HCT116 (cell line): ENCODE measurements at regions not wholly inside any gene's neighbourhood (a gene's known extent, or its start where the extent isn't known, plus 50 kb on each side); places are given as distances from the start of the nearest gene placed in this dataset.

Source experiments
- ATAC-seq: fragments of 200-7000 bp; cut with Tn5 transposase; 2 replicates; pipeline ENCODE4 v1.9.1; 2020; ENCODE audit warnings: mild to moderate bottlenecking, moderate library complexity
- BruUV-seq: library from RNA; stranded (reverse); fragments of 400-500 nt; replicated peaks from 2 replicates; lab custom pipeline; 2021; lab: Mats Ljungman, UMichigan
- CTCF ChIA-PET: fragments of 300-600 bp; sonication (Branson Sonifier 250); formaldehyde crosslinking; loops from one replicate; lab custom pipeline; 2021; ENCODE audit warnings: antibody characterized with exemption; lab: Charles Lee
- POLR2A ChIA-PET: fragments of 300-600, 350-600 bp; sonication (Branson Sonifier 250); formaldehyde crosslinking; loops from one replicate; lab custom pipeline; 2021; ENCODE audit warnings: antibody characterized with exemption; lab: Charles Lee
- RAD21 ChIA-PET, 2 experiments: fragments of 300-600 bp; sonication (Branson Sonifier 250); formaldehyde crosslinking; loops; one replicate each; lab custom pipeline; 2023; ENCODE audit warnings: low total read pairs in 2 of 2; ENCODE audit not compliant: uncharacterized antibody in 2 of 2, unreplicated experiment in 2 of 2, low non-redundant PET in 1 of 2; lab: Charles Lee
- DNase-seq: peaks from one replicate; pipeline ENCODE4 v3.0.0-alpha.2; 2010; ENCODE audit warnings: low read depth, low spot score
- H2AFZ ChIP-seq: fragments of 200-600 bp; shearing (Covaris generic), sonication (generic); 2 replicates; pipeline ENCODE4 v1.6.1; 2017; ENCODE audit warnings: low read depth, mixed run types, mixed read lengths, antibody characterized with exemption, low read length; ENCODE audit not compliant: poor library complexity, severe bottlenecking
- H3K27ac ChIP-seq: 2 replicates; pipeline ENCODE4 v1.5.1; 2012; ENCODE audit warnings: low read depth, low read length
- H3K27me3 ChIP-seq: fragments of 200-600 bp; sonication (generic); 2 replicates; pipeline ENCODE4 v1.6.1; 2016; ENCODE audit warnings: mixed run types, low read length, mixed read lengths; ENCODE audit not compliant: insufficient read depth
- H3K36me3 ChIP-seq, 2 experiments: fragments of 200-500 bp in 1 of 2; fragments of 200-600 bp in 1 of 2; sonication (Bioruptor generic) in 1 of 2; sonication (generic) in 1 of 2; 2 replicates each; pipeline versions ENCODE4 v1.5.1 to v1.6.1; 2014 to 2016; ENCODE audit warnings: low read length in 2 of 2, inconsistent platforms in 1 of 2, mixed read lengths in 1 of 2, mixed run types in 1 of 2; ENCODE audit not compliant: insufficient read depth in 2 of 2, control insufficient read depth in 1 of 2
- H3K4me1 ChIP-seq, 2 experiments: fragments of 200-600 bp in 1 of 2; sonication (generic) in 1 of 2; 2 replicates each; pipeline versions ENCODE4 v1.5.1 to v1.6.1; 2012 to 2017; ENCODE audit warnings: low read length in 2 of 2, inconsistent platforms in 1 of 2, mild to moderate bottlenecking in 1 of 2, mixed read lengths in 1 of 2, mixed run types in 1 of 2, moderate library complexity in 1 of 2; ENCODE audit not compliant: insufficient read depth in 2 of 2, control insufficient read depth in 1 of 2
- H3K4me2 ChIP-seq: fragments of 200-600 bp; sonication (generic); 2 replicates; pipeline ENCODE4 v1.6.1; 2017; ENCODE audit warnings: mixed run types, low read length, mixed read lengths
- H3K4me3 ChIP-seq, 2 experiments: fragments of 200-600 bp in 1 of 2; sonication (generic) in 1 of 2; replicated peaks in 1 of 2; 2 replicates each; pipeline ENCODE4 v1.5.1; 2011 to 2016; ENCODE audit warnings: low read length in 2 of 2, control low read depth in 1 of 2, low read depth in 1 of 2, mild to moderate bottlenecking in 1 of 2, mixed read lengths in 1 of 2, mixed run types in 1 of 2
- H3K79me2 ChIP-seq: fragments of 200-600 bp; sonication (generic); 2 replicates; pipeline ENCODE4 v1.6.1; 2017; ENCODE audit warnings: mild to moderate bottlenecking, mixed run types, low read length, moderate library complexity, mixed read lengths; ENCODE audit not compliant: insufficient read depth
- H3K9ac ChIP-seq: fragments of 200-600 bp; sonication (generic); 2 replicates; pipeline ENCODE4 v1.6.1; 2016; ENCODE audit warnings: low read length, mixed read lengths
- H3K9me2 ChIP-seq: fragments of 200-600 bp; sonication (generic), shearing (Covaris generic); 2 replicates; pipeline ENCODE4 v1.6.1; 2017; ENCODE audit warnings: mixed run types, mild to moderate bottlenecking, moderate library complexity; ENCODE audit not compliant: insufficient read depth
- H3K9me3 ChIP-seq, 2 experiments: fragments of 200-500 bp in 1 of 2; fragments of 200-600 bp in 1 of 2; sonication (Bioruptor generic) in 1 of 2; sonication (generic) in 1 of 2; 2 replicates each; pipeline ENCODE4 v1.6.1; 2014 to 2017; ENCODE audit warnings: low read length in 2 of 2, mixed read lengths in 2 of 2, inconsistent platforms in 1 of 2, low read depth in 1 of 2, mild to moderate bottlenecking in 1 of 2, mixed run types in 1 of 2, moderate library complexity in 1 of 2; ENCODE audit not compliant: control insufficient read depth in 1 of 2, insufficient read depth in 1 of 2
- H4K20me1 ChIP-seq: fragments of 200-600 bp; sonication (generic), shearing (Covaris generic); 2 replicates; pipeline ENCODE4 v1.6.1; 2017; ENCODE audit warnings: mixed run types, mild to moderate bottlenecking, moderate library complexity; ENCODE audit not compliant: insufficient read depth
- CBX3 ChIP-seq: IDR thresholded peaks from 2 replicates; pipeline ENCODE4 v1.6.1; 2012; ENCODE audit warnings: low read depth
- CEBPB ChIP-seq: IDR thresholded peaks from 2 replicates; pipeline ENCODE4 v1.6.1; 2012; ENCODE audit warnings: low read depth
- EGR1 ChIP-seq: IDR thresholded peaks from 2 replicates; pipeline ENCODE4 v1.6.1; 2012; ENCODE audit warnings: low read depth
- ELF1 ChIP-seq: IDR thresholded peaks from 2 replicates; pipeline ENCODE4 v1.6.1; 2012; ENCODE audit warnings: low read depth, borderline replicate concordance
- FOSL1 ChIP-seq: IDR thresholded peaks from 2 replicates; pipeline ENCODE4 v1.6.1; 2012; ENCODE audit warnings: low read depth
- JUND ChIP-seq: IDR thresholded peaks from 2 replicates; pipeline ENCODE4 v1.6.1; 2012
- POLR2AphosphoS5 ChIP-seq: IDR thresholded peaks from 2 replicates; pipeline ENCODE4 v1.6.1; 2011; ENCODE audit warnings: mild to moderate bottlenecking, low read depth, low read length, moderate library complexity
- SIN3A ChIP-seq: IDR thresholded peaks from 2 replicates; pipeline ENCODE4 v1.6.1; 2012; ENCODE audit warnings: low read depth
- SP1 ChIP-seq: IDR thresholded peaks from 2 replicates; pipeline ENCODE4 v1.6.1; 2012; ENCODE audit warnings: low read depth
- SRF ChIP-seq: IDR thresholded peaks from 2 replicates; pipeline ENCODE4 v1.6.1; 2012; ENCODE audit warnings: low read depth
- ZFX ChIP-seq: fragments of 450-650 bp; IDR thresholded peaks from 2 replicates; pipeline ENCODE4 v1.6.1; 2017
- ZNF274 ChIP-seq: fragments of 200-500 bp; sonication (Bioruptor generic); IDR thresholded peaks from 2 replicates; pipeline ENCODE4 v1.6.1; 2014; ENCODE audit warnings: mild to moderate bottlenecking, low read depth, low read length, inconsistent platforms
- intact Hi-C: fragments of 100-400 bp; cut with micrococcal nuclease; formaldehyde crosslinking; loops from 2 replicates; pipeline ENCODE4 v1.10.0; 2022
- TF ChIP-seq, protein P1 (sequence below): IDR thresholded peaks from 2 replicates; pipeline ENCODE4 v1.6.1; 2012; ENCODE audit warnings: low read depth
- TF ChIP-seq, protein P2 (sequence below): IDR thresholded peaks from 2 replicates; pipeline ENCODE4 v1.6.1; 2012

DNA sequence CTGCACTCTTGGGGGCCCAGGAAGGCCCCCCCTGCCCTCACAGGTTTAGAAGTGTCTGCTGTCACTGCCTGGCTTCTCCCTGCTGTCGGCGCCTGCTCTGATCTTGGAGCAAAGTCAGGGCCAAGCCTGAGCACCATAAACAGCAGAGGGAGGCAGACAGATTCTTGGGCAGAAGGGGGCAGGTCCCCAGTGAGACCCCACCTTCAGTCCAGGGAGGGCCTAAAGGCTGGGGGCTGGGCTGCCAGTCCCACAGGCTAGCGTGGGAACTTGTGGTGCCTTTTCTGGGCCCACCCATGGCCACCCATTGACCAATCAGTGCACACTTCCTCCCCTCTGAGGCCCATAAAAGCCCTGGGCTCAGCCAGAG lies 124.0 kb downstream of the OLFM1 start:
- intact Hi-C loops: loop anchor here (10.0 kb wide), 1 partner anchor 63 kb away; no protein-coding TSS in a partner anchor
- H2AFZ ChIP-seq: no peak overlapping the region
- TF ChIP-seq SP1 (no peak), POLR2AphosphoS5 (no peak), CBX3 (no peak), SIN3A (no peak), ZNF274 (no peak), FOSL1 (no peak), EGR1 (no peak), ZFX (no peak), CEBPB (no peak), SRF (no peak), ELF1 (no peak), JUND (no peak)
- TF ChIP-seq, protein P1, sequence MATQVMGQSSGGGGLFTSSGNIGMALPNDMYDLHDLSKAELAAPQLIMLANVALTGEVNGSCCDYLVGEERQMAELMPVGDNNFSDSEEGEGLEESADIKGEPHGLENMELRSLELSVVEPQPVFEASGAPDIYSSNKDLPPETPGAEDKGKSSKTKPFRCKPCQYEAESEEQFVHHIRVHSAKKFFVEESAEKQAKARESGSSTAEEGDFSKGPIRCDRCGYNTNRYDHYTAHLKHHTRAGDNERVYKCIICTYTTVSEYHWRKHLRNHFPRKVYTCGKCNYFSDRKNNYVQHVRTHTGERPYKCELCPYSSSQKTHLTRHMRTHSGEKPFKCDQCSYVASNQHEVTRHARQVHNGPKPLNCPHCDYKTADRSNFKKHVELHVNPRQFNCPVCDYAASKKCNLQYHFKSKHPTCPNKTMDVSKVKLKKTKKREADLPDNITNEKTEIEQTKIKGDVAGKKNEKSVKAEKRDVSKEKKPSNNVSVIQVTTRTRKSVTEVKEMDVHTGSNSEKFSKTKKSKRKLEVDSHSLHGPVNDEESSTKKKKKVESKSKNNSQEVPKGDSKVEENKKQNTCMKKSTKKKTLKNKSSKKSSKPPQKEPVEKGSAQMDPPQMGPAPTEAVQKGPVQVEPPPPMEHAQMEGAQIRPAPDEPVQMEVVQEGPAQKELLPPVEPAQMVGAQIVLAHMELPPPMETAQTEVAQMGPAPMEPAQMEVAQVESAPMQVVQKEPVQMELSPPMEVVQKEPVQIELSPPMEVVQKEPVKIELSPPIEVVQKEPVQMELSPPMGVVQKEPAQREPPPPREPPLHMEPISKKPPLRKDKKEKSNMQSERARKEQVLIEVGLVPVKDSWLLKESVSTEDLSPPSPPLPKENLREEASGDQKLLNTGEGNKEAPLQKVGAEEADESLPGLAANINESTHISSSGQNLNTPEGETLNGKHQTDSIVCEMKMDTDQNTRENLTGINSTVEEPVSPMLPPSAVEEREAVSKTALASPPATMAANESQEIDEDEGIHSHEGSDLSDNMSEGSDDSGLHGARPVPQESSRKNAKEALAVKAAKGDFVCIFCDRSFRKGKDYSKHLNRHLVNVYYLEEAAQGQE: no peak
- TF ChIP-seq, protein P2, sequence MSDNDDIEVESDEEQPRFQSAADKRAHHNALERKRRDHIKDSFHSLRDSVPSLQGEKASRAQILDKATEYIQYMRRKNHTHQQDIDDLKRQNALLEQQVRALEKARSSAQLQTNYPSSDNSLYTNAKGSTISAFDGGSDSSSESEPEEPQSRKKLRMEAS: no peak
- no peak overlapping the region for H3K4me2 ChIP-seq
- no peak overlapping the region for H3K4me3 ChIP-seq
- H3K27me3 ChIP-seq: peaks cover 5% of the 10 kb centered on the region; the same call in 1 of the 2 replicates
- RAD21 ChIA-PET: no interaction called here
- POLR2A ChIA-PET: no interaction called here
- no peaks in the 10 kb centered on the region for H4K20me1 ChIP-seq
- DNase-seq (no peak), ATAC-seq (no peak)
- H3K36me3 ChIP-seq: no peaks in the 10 kb centered on the region
- H3K9me3 ChIP-seq: peaks cover 0 to 11% of the 10 kb centered on the region in 2 experiments; a peak in 2 of 4 replicates
- H3K4me1 ChIP-seq: no peaks in the 10 kb centered on the region
- H3K9ac ChIP-seq: no peak overlapping the region
- H3K27ac ChIP-seq: no peak overlapping the region
- H3K9me2 ChIP-seq: no peaks in the 10 kb centered on the region
- H3K79me2 ChIP-seq: no peaks in the 10 kb centered on the region
- CTCF ChIA-PET: no interaction called here
- BruUV-seq: no TSS peak
